ENCODE measurements at regions not wholly inside any gene's neighbourhood (a gene's known extent, or its start where the extent isn't known, plus 50 kb on each side); places are given as distances from the start of the nearest gene placed in this dataset.

DNA sequence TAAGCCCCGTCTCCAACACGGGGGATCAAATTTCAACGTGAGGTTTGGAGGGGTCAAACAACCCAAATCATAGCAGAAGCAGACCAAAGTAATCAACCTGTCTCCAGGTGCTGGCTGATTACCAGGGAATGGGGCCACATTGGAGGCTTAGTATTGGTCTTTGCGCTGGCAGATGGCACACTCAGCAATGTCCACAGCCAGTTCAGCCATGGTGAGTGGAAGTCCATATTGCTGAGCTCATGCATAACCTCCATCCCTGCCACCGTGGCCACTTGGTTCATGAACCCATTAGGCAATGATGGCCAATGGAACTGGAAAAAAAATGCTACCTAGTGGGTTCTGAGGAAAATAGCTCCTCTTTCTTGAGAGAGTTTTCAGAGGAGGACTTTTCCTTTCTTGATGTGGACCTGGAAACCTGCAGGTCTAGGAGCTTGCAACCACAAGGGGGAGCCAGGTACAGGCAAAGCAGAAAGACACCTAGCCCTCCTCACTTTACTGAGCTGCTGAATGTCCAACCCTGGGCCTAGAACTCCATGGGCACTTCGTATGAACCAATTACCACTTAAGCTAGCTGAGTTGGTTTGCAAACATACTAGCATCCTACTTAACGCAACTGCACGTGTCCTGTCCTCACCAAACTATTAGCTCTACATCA, 128.0 kb upstream of the GYPC start:
- DNase-seq = peak; percentile 7

DNA sequence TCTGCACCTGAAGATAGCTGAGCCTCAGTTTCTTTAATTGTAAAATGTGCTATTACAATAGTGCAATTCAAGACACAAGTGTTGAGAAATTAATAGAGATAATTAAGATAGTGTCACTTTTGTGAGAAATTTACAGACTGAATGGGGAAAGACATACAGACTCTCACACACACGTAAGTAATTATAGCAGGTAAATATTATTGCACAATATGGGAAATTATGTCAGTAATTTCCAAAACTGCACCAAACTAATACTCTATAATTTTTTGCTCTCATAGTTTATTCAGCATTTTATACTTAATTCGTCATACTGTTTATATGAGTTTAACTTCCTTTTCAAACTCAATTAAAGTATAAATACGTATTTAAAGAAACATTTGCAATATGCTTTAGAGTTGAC, 124.9 kb upstream of the GYPC start:
- DNase-seq = no peak

DNA sequence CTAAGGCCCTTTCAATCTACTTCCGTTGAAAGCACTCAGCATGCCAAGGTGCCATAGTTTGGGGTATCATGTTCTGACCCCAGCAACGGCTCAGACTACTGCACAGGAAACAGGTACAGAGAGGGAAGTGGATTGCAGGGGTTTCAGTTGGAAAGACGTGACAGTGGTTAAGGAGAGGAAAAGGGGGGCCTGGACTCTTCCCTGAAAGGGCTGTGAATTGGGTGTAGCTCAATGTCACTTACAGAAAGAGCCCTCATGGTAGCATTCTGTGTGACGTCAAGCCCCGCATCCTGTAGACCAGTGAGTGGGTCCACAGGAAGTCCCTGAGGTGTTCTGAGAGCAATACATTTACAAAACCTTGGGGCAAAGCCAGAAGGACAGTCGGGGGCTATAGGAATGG, 121.5 kb upstream of the GYPC start:
- DNase-seq = no peak

DNA sequence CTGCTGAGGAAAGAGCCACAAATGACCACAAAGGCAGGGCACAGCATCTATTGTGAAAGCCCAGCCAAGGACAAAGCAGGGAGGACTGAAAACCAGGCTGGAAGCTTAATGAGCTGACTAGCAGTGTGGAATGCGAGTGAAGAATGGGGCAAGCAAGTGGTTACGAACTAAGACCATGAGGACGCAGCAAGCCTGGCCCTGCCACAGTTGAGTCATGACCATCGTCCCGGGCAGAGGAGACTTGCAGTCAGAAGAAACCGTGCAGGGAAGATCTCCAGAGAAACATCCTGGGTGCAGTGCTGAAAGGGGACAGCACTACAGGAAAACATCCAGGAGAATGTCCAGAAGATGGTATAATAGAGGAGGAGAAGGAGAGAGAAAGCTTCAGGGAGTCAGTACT, 120.5 kb upstream of the GYPC start:
- no peak for DNase-seq

DNA sequence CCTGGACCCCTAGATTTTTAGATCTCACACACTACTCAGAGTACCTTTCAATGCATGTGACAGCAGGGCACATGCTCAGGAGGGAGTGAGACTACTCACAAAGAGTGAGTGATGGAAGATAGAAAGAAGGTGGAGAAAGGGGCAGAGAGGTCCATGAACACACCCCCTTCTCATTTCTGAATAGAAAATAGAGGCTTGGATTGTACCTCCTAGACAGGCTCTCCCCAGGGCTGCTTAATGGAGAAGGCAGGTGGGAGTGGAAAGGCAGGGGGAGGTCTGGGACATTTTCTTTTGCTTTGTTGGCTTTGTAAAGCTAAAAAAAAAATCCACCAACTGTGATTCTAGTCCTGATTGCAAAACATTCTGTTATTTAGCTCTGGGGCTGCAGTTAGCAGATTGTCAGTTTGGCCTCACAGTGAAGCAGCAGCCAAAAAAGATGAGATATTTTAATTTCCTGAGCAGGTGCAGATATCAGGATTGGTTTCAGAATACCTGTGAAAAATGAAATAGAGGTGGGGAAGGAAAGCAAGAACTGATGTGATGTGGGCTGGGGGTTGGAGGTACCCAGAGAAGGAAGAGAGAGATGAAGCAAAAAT, 119.3 kb upstream of the GYPC start:
- DNase-seq = no peak

DNA sequence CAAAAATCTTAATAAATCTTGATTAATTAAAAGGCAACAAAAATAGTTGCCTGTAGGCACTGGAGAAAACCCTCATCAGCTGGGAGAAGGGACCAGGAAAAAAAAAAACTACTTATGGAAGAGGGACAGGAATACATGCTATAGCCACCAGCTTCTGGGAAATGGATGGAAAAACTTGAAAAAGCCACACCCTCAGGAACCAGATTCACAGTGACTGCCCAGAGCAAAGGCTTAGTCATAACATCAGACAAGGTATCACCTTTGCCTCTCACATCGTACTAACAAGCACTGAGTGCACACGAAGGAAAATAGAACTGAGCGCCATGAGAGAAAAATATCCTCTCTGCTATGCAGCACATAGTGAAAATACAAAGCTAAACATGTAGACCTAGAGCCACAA, 116.9 kb upstream of the GYPC start:
- no peak for DNase-seq

DNA sequence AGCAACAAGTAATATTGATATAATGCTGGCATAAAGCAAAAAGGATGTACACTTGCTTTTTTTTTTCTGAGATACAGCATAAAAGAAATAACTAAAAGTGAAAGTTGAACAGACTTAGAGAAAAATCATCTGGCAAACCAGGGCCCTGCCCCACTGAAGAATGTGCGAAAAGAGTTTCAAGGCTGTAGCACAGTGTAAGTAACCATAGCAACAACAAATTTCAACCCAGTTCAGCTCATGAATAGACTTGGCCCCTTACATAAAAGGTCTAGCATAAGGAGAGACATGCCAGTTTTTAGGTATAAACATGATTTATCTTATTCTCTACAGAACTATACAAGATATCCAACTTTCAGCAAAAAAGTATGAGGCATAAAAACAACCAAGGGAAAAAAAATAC, 113.7 kb upstream of the GYPC start:
- DNase-seq = no peak

DNA sequence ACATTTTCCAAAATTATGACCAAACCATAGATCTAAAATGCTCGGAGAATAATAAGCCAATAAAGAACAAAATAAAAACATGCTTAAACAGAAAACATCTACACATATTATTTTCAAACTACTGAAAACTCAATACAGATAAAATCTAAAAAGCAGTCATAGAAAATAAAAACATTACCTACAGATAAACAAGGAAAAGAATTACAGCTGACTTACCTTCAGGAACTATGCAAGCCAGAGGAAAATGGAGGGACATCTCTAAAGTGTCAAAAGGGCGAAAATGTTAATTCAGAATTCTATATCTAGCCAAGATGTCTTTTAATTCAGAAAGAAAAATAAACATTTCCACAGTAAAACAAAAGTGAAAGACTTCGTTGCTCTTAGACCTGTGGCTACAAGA, 112.9 kb upstream of the GYPC start:
- no peak for DNase-seq

DNA sequence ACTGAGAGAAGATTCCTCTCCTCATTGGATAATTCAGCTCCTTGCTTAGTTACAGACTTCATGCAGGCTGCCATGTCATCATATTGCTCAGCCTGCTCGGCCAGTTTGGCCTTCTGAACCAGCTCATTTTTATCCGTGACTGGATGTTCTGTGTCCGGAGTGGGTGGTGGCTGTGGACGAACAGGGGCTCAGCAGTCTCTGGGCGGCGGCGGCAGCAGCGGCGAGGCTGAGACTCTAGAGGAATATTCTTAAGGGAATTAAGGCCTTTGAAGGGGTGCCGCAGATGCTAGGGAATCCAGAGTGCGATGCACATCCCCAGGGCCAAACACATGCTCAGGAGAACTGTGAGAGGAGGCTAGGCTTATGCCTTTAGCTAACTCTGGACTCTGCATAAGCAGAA, 97.9 kb upstream of the GYPC start:
- no peak for DNase-seq

DNA sequence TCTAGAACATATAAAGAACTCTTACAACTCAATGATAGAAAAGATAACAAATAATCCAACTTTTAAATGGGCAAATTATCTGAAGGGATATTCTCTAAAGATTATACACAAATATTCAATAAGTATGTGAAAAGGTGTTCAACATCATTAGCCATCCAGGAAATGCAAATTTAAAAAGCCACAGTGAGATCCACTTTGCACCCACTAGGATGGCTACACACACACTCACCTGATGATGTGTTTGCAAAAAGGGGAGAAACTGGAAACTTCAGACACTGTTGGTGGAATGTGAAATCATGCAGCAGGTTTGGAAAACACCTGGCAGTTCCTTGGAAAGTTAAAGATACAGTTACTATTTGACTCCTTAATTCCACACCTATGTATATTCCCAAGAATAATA, 87.2 kb upstream of the GYPC start:
- DNase-seq = no peak

DNA sequence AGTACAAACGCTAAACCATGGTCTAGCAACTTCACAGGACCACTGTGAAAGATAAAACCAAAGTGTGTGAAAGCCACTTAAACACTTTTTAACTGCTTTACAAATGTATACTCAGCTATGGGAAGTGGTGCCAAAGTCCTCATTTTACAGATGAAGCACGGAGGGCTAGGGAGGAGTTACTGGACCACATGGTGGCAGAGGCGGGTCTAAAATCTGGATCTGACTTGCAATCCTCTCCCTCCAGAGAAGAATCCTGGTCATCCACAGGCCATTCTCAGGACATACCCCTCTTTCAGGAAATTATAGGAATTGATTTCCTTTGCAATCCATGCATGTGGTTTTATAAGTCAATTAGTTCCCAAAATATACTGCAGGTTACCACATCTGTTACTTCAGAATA, 84.6 kb upstream of the GYPC start:
- DNase-seq = no peak

DNA sequence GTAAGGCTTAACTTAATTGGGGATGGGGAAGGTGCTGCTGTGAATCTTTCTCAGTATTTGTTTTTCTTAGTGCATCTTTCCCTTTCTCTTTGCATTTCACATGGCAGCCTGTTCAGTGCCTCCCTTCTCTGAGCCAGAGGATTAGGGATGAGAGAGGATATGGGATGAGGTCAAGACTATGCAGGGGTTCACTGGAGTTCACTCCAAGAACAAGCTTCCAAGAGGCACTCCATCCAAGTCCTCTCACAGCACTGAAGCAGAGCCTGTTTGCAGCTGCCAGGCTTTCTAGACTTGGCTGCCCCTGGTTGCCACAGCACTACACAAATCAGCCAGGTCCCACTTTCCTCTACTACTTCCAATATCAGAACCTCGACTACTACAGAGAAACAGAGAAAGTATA, 80.3 kb upstream of the GYPC start:
- no peak for DNase-seq

DNA sequence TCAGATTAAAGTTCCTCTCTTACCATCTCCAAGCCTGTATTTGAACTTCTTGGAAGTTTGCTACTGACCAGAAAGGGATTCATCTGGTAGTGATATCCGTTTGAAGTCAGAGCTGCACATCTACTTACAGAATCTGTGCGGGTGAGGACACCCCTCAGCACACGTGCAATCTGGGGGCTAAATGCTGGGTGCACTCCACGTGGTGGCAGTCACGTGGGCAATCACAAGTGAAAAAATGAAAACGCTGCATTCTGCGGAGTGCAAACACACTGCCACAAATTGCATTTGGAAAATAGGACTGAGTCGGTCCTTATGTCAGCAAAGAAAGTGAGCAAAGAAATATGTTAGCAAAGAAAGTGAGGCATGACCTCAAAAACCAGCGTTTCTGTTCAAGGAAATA, 76.1 kb upstream of the GYPC start:
- no peak for DNase-seq

DNA sequence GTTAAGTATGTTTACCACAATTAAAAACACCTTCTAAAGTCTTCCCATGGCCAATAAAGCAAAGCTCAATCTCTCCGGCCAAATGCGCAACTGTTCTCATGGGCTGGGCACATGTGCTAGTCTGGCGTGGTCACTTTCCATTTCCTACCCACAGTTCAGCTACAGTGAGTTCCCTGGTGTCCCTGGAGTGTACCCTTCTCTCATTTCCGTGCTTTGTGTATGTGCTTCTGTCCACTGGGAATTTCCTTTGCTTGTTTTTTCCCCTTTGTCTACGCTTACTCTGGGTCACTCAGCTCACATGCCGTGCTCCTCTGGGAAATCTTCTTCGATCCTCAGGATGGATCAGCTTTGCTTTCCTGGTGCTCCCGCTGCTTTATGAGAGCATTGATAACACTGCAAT, 69.6 kb upstream of the GYPC start:
- DNase-seq = no peak

DNA sequence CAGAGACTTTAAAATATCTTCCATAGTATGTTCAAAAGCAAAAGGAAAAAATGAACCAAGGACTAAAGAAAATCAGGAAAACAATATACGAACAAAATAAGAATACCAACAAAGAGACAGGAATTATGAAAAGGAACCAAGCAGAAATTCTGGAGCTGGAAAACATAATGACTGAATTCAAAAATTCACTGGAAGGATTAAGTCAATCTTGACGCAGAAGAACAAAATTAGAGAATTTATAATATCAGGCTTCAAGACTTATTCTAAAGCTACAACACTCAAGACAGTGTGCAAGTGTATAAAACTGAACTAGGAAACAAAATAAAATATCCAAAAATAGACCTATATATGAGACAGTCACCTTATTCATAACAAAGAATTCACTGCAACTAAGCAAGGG, 56.9 kb upstream of the GYPC start:
- no peak for DNase-seq

DNA sequence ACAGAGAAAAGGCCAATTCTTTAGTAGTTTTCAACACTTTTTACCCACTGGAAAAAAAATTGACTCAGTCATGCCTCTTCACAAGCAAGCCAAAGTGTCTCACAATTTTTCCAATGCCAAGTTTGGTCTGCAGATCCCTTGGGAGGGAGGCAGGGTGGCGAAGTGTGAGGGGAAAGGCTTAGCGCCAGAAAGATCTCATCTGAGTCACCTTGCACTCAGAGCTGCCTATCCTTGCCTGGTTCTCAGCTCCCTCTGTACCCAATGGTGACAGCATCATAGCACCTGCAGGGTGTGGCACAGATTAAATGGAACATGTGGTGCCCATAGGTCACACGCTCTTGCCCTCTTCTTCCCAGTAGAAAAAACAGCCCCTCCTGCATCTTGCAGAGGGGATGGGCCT, 55.2 kb upstream of the GYPC start:
- DNase-seq = no peak

DNA sequence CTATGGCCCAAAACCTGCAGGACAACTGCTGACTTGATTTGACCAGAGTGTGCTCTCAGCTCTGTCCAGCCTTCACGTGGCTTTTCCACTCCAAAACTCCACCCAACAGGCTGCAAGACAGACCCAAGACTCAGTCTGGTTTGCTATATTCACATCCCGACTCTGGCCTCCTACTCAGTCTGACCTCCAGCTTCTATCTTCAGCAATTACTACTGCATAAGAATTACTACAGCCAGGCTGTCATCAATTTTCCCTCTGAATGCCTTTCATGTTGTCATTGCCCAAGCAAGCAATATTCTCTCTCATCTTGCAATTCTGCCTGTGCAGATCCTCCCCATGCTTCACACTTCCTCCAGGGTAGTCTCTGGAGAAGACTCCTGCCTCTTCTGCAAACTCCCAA, 53.6 kb upstream of the GYPC start:
- DNase-seq = no peak

Data from GOT3 (cell line).